ENCODE measurements at regions not wholly inside any gene's neighbourhood (a gene's known extent, or its start where the extent isn't known, plus 50 kb on each side); places are given as distances from the start of the nearest gene placed in this dataset.

DNA sequence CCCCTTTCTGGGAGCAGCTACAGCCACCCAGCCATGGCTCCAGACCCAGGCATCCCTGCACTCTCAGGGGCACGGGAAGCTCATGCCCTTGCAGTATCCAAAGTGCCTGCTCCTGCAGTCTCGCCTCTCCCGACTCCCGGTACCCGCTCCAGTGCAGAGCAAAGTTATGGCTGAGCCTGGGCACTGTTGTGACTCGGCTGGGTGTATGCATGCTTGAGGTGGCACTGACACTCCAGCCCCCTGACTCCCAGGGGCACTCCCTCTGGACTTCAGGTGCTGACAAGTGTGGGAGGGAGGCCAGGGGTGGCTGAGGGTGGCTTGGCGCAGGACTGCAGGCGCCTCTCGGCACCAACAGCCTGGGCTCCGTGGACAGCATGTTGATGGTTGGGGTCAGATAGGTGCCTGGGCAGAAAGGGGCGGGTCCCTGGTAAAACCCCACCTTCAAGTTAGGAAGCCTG is 580.1 kb upstream of the ADGRL2 start:
- TF ChIP-seq, protein P1, sequence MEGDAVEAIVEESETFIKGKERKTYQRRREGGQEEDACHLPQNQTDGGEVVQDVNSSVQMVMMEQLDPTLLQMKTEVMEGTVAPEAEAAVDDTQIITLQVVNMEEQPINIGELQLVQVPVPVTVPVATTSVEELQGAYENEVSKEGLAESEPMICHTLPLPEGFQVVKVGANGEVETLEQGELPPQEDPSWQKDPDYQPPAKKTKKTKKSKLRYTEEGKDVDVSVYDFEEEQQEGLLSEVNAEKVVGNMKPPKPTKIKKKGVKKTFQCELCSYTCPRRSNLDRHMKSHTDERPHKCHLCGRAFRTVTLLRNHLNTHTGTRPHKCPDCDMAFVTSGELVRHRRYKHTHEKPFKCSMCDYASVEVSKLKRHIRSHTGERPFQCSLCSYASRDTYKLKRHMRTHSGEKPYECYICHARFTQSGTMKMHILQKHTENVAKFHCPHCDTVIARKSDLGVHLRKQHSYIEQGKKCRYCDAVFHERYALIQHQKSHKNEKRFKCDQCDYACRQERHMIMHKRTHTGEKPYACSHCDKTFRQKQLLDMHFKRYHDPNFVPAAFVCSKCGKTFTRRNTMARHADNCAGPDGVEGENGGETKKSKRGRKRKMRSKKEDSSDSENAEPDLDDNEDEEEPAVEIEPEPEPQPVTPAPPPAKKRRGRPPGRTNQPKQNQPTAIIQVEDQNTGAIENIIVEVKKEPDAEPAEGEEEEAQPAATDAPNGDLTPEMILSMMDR (IDR thresholded peaks at IDR 0.05; ENCODE audit: low read length): no peak
- TF ChIP-seq EZH2 (IDR thresholded peaks at IDR 0.05; ENCODE audit: borderline replicate concordance, low read length): no peak
